GM19452 (cell line): ENCODE measurements at regions not wholly inside any gene's neighbourhood (a gene's known extent, or its start where the extent isn't known, plus 50 kb on each side); places are given as distances from the start of the nearest gene placed in this dataset.
A peak's percentile ranks its signal among the peaks of the same experiment; 100 is the strongest.
"Not testable (repeated sequence)": the region's sequence is repeated elsewhere in the genome, so short reads cannot be mapped to it uniquely, and the experiment has no call there.

Source experiments
- ATAC-seq: cut with Tn5 transposase; IDR thresholded peaks from one replicate; pipeline ENCODE4 v1.9.1; 2021; ENCODE audit not compliant: unreplicated experiment

- ATAC-seq, result no peak
Observed at GRCh38 chr13:23947893-23948292, 50.6 kb upstream of the C1QTNF9B start.

- ATAC-seq, result no peak
Observed at GRCh38 chr13:23949200-23949599, 51.9 kb upstream of the C1QTNF9B start.

- no peak for ATAC-seq
Observed at GRCh38 chr13:23949736-23950135, 52.4 kb upstream of the C1QTNF9B start.

- no peak for ATAC-seq
Observed at GRCh38 chr13:23950736-23951510, 53.6 kb upstream of the C1QTNF9B start.

- no peak for ATAC-seq
Observed at GRCh38 chr13:23952796-23953195, 55.5 kb upstream of the C1QTNF9B start.

- ATAC-seq, result no peak
Observed at GRCh38 chr13:23953860-23954512, 56.7 kb upstream of the C1QTNF9B start.

GRCh38 chr13:23955064-23955463, 57.8 kb upstream of the C1QTNF9B start:
- no peak for ATAC-seq

- no peak for ATAC-seq
Observed at GRCh38 chr13:23956106-23956505, 58.8 kb upstream of the C1QTNF9B start.

GRCh38 chr13:23957981-23958380, 60.7 kb upstream of the C1QTNF9B start:
- ATAC-seq, result no peak

GRCh38 chr13:23959231-23959862, 62.0 kb upstream of the C1QTNF9B start:
- no peak for ATAC-seq

GRCh38 chr13:23960566-23961156, 63.4 kb upstream of the C1QTNF9B start:
- no peak for ATAC-seq

- no peak for ATAC-seq
Observed at GRCh38 chr13:23963184-23963931, 66.1 kb upstream of the C1QTNF9B start.

GRCh38 chr13:23963947-23964346, 66.6 kb upstream of the C1QTNF9B start:
- no peak for ATAC-seq

GRCh38 chr13:23965346-23965745, 68.0 kb upstream of the C1QTNF9B start:
- no peak for ATAC-seq

- no peak for ATAC-seq
Observed at GRCh38 chr13:23966221-23966690, 69.0 kb upstream of the C1QTNF9B start.

- no peak for ATAC-seq
Observed at GRCh38 chr13:23966691-23967615, 69.7 kb upstream of the C1QTNF9B start.

GRCh38 chr13:23967792-23968191, 70.5 kb upstream of the C1QTNF9B start:
- not testable (repeated sequence) for ATAC-seq

- no peak for ATAC-seq
Observed at GRCh38 chr13:23969647-23970046, 72.3 kb upstream of the C1QTNF9B start.

GRCh38 chr13:23979361-23980159, 82.3 kb upstream of the C1QTNF9B start:
- peak; percentile 66 for ATAC-seq
